Sigmoid colon (tissue), 6 donors: ENCODE measurements at regions not wholly inside any gene's neighbourhood (a gene's known extent, or its start where the extent isn't known, plus 50 kb on each side); places are given as distances from the start of the nearest gene placed in this dataset.

ENCODE experiments used
- DNase-seq: peaks from one replicate; pipeline ENCODE4 v3.0.0-alpha.2; 2019
- H3K27ac ChIP-seq, 4 donors: fragments of 200-600 bp; sonication (generic); one replicate each; pipeline ENCODE4 v1.5.1; 2016 to 2019; ENCODE audit warnings: mild to moderate bottlenecking in 1 of 4
- H3K27me3 ChIP-seq, 3 donors: fragments of 200-600 bp; sonication (generic); one replicate each; pipeline ENCODE4 v1.5.1; 2019; ENCODE audit warnings: mild to moderate bottlenecking in 1 of 3
- H3K36me3 ChIP-seq, 4 donors: fragments of 200-600 bp; sonication (generic); one replicate each; pipeline ENCODE4 v1.5.1; 2016 to 2019
- H3K4me1 ChIP-seq, 4 donors: fragments of 200-600 bp; sonication (generic); one replicate each; pipeline ENCODE4 v1.5.1; 2017 to 2019
- H3K4me3 ChIP-seq, 4 donors: fragments of 200-600 bp; sonication (generic); one replicate each; pipeline ENCODE4 v1.5.1; 2017 to 2019; ENCODE audit warnings: mild to moderate bottlenecking in 2 of 4, moderate library complexity in 1 of 4
- H3K9me3 ChIP-seq, 4 donors: fragments of 200-600 bp in 3 of 4; sonication (generic) in 3 of 4; one replicate each; pipeline versions ENCODE4 v1.5.1 to v1.6.1; 2013 to 2019
- CTCF ChIP-seq, 4 experiments: fragments of 450-650 bp in 3 of 4; fragments of 200-600 bp in 1 of 4; IDR thresholded peaks; one replicate each; pipeline ENCODE4 v1.5.1; 2016 to 2019; ENCODE audit warnings: antibody characterized with exemption in 4 of 4, mild to moderate bottlenecking in 3 of 4, moderate library complexity in 2 of 4
- EP300 ChIP-seq, 4 donors: sonication (generic); formaldehyde crosslinking; IDR thresholded peaks; one replicate each; pipeline ENCODE4 v1.6.1; 2017; ENCODE audit warnings: antibody characterized with exemption in 4 of 4
- POLR2A ChIP-seq, 2 donors: fragments of 450-650 bp; IDR thresholded peaks; one replicate each; pipeline ENCODE4 v1.6.1; 2016; ENCODE audit warnings: antibody characterized with exemption in 2 of 2, mild to moderate bottlenecking in 2 of 2, moderate library complexity in 2 of 2
- POLR2AphosphoS5 ChIP-seq, 4 donors: sonication (generic); formaldehyde crosslinking; IDR thresholded peaks; one replicate each; pipeline ENCODE4 v1.6.1; 2017; ENCODE audit warnings: antibody characterized with exemption in 4 of 4
- WGBS, 2 donors: extraction: QIAGEN DNeasy Blood & Tissue Kit; methylation state at CpG; one replicate each; pipeline ENCODE4 v1.1.7; 2013; 5-methylcytosine and 5-hydroxymethylcytosine counted together
- intact Hi-C: fragments of 100-400 bp; cut with DNase I; formaldehyde crosslinking; loops from one replicate; pipeline ENCODE4 v1.15.1; 2023
- donor health status: healthy with polysubstance abuse.
- donor health status: healthy.

DNA sequence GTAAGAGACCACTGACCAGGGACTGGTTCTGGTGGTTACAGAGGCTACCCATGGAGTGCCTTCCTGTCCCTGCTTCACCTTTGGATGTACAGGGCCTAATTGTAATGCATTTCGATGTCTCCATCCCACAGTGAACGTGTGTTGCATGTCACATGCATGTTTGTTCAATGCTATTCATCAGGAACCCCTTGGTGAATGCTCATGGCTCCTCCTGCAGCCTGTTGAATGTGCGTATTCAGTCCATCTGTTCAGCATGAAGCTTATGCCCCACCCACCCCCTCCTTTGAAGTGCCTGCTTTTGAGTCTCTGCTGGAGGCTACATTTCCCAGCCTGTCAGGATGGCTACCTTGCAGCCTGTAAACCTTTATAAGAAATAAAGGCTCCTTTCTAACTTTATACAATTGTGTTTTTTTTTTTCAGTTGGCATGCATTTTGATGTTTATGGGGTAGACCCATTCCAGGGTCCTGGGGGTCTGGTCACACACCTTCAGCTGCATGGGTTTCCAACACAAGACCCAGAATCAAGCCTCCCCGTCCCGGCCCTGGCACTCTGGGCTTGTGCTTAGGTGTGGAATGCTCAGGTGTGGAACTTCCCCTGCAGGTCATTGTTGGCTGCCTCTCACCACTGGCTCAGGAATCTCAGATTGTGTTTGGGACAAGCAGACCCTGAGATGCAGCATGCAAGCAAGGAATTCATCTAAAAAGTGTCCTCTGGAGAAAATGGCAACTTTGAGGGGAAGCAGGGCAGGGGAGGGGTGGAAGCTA lies 238.8 kb upstream of the HDAC4 start:
- TF ChIP-seq CTCF (IDR thresholded peaks at IDR 0.05) (no peak), EP300 (IDR thresholded peaks at IDR 0.05) (no peak)
- Histone ChIP-seq H3K36me3 (no peaks in the 10 kb centered on the region), H3K27ac (no peak overlapping the region), H3K4me1 (no peaks in the 10 kb centered on the region), H3K4me3 (no peak overlapping the region), H3K9me3 (peaks cover 0 to 4% (median 0%) of the 10 kb centered on the region in 4 donors), H3K27me3 (no peaks in the 10 kb centered on the region)
- DNase-seq = no peak
- intact Hi-C loops = no loop called here
- WGBS, 2 donors = 69 to 86% methylated on average over 5 of the region's 5 CpGs

DNA sequence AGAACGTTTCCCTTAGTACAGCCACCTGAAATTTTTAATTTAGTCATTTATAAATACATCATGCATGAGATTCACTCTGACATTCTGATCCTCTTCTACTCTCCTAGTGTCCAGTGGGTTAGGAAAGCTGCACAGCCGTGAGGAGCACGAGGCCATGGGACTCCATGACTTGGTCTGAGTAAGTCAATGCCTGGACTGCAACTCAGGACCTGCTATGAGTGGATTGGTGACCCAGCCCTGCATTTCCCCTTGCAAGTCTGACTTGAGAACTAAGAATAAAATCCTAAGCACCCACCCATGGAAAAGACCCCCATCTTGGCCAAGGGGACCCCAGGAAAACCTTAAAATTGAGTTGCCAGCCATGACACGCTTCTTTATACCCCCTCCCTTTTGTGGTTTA lies 237.6 kb upstream of the HDAC4 start:
- 63 to 75% methylated on average over 4 of the region's 4 CpGs for WGBS, 2 donors
- intact Hi-C loops = no loop called here
- no peaks in the 10 kb centered on the region for H3K36me3 ChIP-seq

GRCh38 chr2:239636808-239637207 lies 236.0 kb upstream of the HDAC4 start:
- Histone ChIP-seq H3K9me3 (peaks cover 0 to 4% (median 0%) of the 10 kb centered on the region in 4 donors), H3K27ac (no peak overlapping the region), H3K36me3 (no peaks in the 10 kb centered on the region), H3K4me3 (no peak overlapping the region), H3K27me3 (no peaks in the 10 kb centered on the region), H3K4me1 (no peaks in the 10 kb centered on the region)
- intact Hi-C loops = no loop called here
- 74 to 80% methylated on average over 3 of the region's 3 CpGs for WGBS, 2 donors
- no peak for TF ChIP-seq POLR2A (IDR thresholded peaks at IDR 0.05)
- TF ChIP-seq CTCF (IDR thresholded peaks at IDR 0.05) = no peak
- TF ChIP-seq POLR2AphosphoS5 (IDR thresholded peaks at IDR 0.05) = no peak
- TF ChIP-seq EP300 (IDR thresholded peaks at IDR 0.05) = no peak
- no peak for DNase-seq

More for the DNA sequence above, 237.6 kb upstream of the HDAC4 start:
- no peak overlapping the region for H3K4me3 ChIP-seq
- H3K4me1 ChIP-seq = no peaks in the 10 kb centered on the region
- peaks cover 0 to 4% (median 0%) of the 10 kb centered on the region in 4 donors for H3K9me3 ChIP-seq
- DNase-seq = no peak
- TF ChIP-seq CTCF (IDR thresholded peaks at IDR 0.05) (no peak), EP300 (IDR thresholded peaks at IDR 0.05) (no peak), POLR2AphosphoS5 (IDR thresholded peaks at IDR 0.05) (no peak), POLR2A (IDR thresholded peaks at IDR 0.05) (no peak)
- no peak overlapping the region for H3K27ac ChIP-seq
- no peaks in the 10 kb centered on the region for H3K27me3 ChIP-seq

DNA sequence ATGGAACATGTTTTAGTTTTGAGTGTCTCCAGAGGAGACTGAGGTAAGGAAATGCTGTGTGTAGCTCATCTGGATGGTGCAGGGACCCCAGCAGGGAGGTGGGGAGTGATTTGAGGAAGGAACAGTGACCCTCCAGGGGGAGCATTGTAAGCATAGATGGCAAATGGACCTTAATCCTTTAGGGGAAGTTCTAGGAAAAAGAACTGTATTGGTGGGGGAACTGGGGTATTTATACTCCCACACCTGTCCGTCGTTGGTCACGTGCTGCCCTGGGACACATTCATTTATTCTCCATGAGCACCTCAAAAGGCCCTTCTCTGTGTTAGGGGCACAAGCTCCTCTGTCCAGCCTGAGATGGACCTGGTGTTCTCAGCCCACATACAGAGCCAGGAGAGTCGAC lies 233.9 kb upstream of the HDAC4 start:
- TF ChIP-seq POLR2A (IDR thresholded peaks at IDR 0.05) = no peak
- TF ChIP-seq EP300 (IDR thresholded peaks at IDR 0.05) = no peak
- H3K4me3 ChIP-seq = no peak overlapping the region
- H3K27me3 ChIP-seq = no peaks in the 10 kb centered on the region
- H3K9me3 ChIP-seq = peaks cover 0 to 4% (median 0%) of the 10 kb centered on the region in 4 donors
- intact Hi-C loops = no loop called here
- 92 to 93% methylated on average over 4 of the region's 4 CpGs for WGBS, 2 donors
- no peaks in the 10 kb centered on the region for H3K36me3 ChIP-seq
- no peak for DNase-seq
- peaks cover 0 to 9% (median 4%) of the 10 kb centered on the region in 4 donors for H3K4me1 ChIP-seq
- H3K27ac ChIP-seq = no peak overlapping the region

DNA sequence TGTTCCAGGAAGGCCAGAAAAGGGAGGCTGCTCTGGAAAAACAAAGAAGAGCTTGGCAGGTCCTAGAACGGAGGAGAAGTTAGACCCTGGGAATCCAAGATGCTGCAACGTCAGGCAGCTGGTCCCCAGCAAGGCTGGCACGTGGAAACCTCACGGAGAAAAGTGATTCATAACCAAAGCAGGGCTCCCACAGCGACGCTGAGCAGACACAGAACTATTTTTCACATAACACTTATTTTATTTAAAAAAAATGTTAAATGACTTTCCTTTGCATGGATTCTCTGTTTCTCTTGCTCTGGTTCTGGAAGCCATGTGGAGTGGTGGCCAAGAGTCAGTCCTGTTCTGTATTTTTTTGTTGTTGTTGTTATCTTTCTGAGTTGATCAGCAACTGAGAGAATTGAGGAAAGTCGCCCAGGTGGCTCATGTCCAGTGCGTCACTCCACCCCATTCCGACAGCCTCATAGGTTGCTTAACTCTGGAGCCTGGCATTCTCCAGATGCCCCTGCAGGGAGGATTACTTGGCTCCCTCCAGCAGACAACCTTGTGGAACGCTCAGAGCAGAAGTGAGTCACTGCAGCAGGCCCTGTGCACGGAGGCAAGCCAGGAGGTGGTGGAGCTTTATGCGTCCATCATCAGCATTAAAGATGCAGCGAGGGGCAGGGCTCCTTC lies 229.9 kb upstream of the HDAC4 start:
- Histone ChIP-seq H3K9me3 (no peaks in the 10 kb centered on the region), H3K27ac (peak overlapping the region in 2 of 4 donors; percentile 2 to 79), H3K4me3 (no peak overlapping the region), H3K36me3 (no peaks in the 10 kb centered on the region), H3K4me1 (peaks cover 0 to 9% (median 4%) of the 10 kb centered on the region in 4 donors), H3K27me3 (no peaks in the 10 kb centered on the region)
- TF ChIP-seq POLR2A (IDR thresholded peaks at IDR 0.05) = no peak
- TF ChIP-seq POLR2AphosphoS5 (IDR thresholded peaks at IDR 0.05) = peak in 3 of 4 donors; percentile 20 to 59 (median 23)
- DNase-seq = no peak
- WGBS, 2 donors = 73 to 74% methylated on average over 13 of the region's 13 CpGs
- intact Hi-C loops = no loop called here
